CD4-positive, alpha-beta T cell (primary cell): ENCODE measurements at regions not wholly inside any gene's neighbourhood (a gene's known extent, or its start where the extent isn't known, plus 50 kb on each side); places are given as distances from the start of the nearest gene placed in this dataset.

Experiments used
- ATAC-seq: fragments of 200-7000 bp; cut with Tn5 transposase; one replicate; pipeline ENCODE4 v1.10.0; 2022; ENCODE audit warnings: mild to moderate bottlenecking; ENCODE audit not compliant: poor library complexity
- CTCF ChIA-PET: fragments of 350-600 bp; sonication (Branson Sonifier 250); formaldehyde crosslinking; loops from one replicate; lab custom pipeline; 2021; ENCODE audit warnings: antibody characterized with exemption, inconsistent platforms; lab: Charles Lee
- POLR2A ChIA-PET: fragments of 350-600 bp; sonication (Branson Sonifier 250); formaldehyde crosslinking; loops from one replicate; lab custom pipeline; 2021; ENCODE audit warnings: antibody characterized with exemption, inconsistent platforms; lab: Charles Lee
- DNase-seq, 14 experiments: peaks; one replicate each; pipeline ENCODE4 v3.0.0-alpha.2; 2013 to 2020; ENCODE audit warnings: mixed read lengths in 2 of 14
- H3K27ac ChIP-seq, 2 donors: one replicate each; pipeline versions ENCODE4 v1.5.1 to v1.7.0; 2013; ENCODE audit warnings: low read length in 2 of 2, low read depth in 1 of 2, mild to moderate bottlenecking in 1 of 2
- H3K27me3 ChIP-seq, 2 experiments: 1 replicate in 1 of 2; 2 replicates in 1 of 2; pipeline versions ENCODE4 v1.6.1 to v1.7.0; 2013; ENCODE audit warnings: low read length in 2 of 2, control low read depth in 1 of 2, mild to moderate bottlenecking in 1 of 2, moderate library complexity in 1 of 2; ENCODE audit not compliant: insufficient read depth in 2 of 2, control insufficient read depth in 1 of 2
- H3K36me3 ChIP-seq: one replicate; pipeline ENCODE4 v1.6.1; 2013; ENCODE audit warnings: low read length, control low read depth; ENCODE audit not compliant: insufficient read depth
- H3K4me1 ChIP-seq: one replicate; pipeline ENCODE4 v1.6.1; 2013; ENCODE audit warnings: low read length, control low read depth; ENCODE audit not compliant: insufficient read depth
- H3K4me3 ChIP-seq: one replicate; pipeline ENCODE4 v1.5.1; 2013; ENCODE audit warnings: mild to moderate bottlenecking, low read length, moderate library complexity
- H3K9me3 ChIP-seq, 2 experiments: 1 replicate in 1 of 2; 2 replicates in 1 of 2; pipeline versions ENCODE4 v1.6.1 to v1.7.0; 2013; ENCODE audit warnings: low read length in 2 of 2, mild to moderate bottlenecking in 2 of 2, control low read depth in 1 of 2, moderate library complexity in 1 of 2; ENCODE audit not compliant: control insufficient read depth in 1 of 2, insufficient read depth in 1 of 2
- H3K27ac Mint-ChIP-seq: one replicate; pipeline ENCODE4 v1.8.0; 2020; ENCODE audit warnings: mixed read lengths
- H3K27me3 Mint-ChIP-seq: one replicate; pipeline ENCODE4 v1.8.0; 2021; ENCODE audit warnings: mixed read lengths
- H3K36me3 Mint-ChIP-seq: one replicate; pipeline ENCODE4 v1.8.0; 2021; ENCODE audit warnings: low read depth, mixed read lengths
- H3K4me1 Mint-ChIP-seq: one replicate; pipeline ENCODE4 v1.8.0; 2021; ENCODE audit warnings: low read depth, mixed read lengths
- H3K4me3 Mint-ChIP-seq: one replicate; pipeline ENCODE4 v1.8.0; 2020; ENCODE audit warnings: mild to moderate bottlenecking, mixed read lengths
- H3K9me3 Mint-ChIP-seq: one replicate; pipeline ENCODE4 v1.8.0; 2020; ENCODE audit warnings: mixed read lengths
- CTCF ChIP-seq: fragments of 200-600 bp; IDR thresholded peaks from one replicate; pipeline ENCODE4 v1.8.0; 2022; ENCODE audit warnings: antibody characterized with exemption, mild to moderate bottlenecking
- intact Hi-C, 2 experiments: fragments of 100-400 bp; cut with DNase I in 1 of 2; cut with micrococcal nuclease in 1 of 2; formaldehyde crosslinking; loops; one replicate each; pipeline versions ENCODE4 v1.15.1 to v1.9.0; 2023 to 2025; cut with DNase I, micrococcal nuclease

DNA sequence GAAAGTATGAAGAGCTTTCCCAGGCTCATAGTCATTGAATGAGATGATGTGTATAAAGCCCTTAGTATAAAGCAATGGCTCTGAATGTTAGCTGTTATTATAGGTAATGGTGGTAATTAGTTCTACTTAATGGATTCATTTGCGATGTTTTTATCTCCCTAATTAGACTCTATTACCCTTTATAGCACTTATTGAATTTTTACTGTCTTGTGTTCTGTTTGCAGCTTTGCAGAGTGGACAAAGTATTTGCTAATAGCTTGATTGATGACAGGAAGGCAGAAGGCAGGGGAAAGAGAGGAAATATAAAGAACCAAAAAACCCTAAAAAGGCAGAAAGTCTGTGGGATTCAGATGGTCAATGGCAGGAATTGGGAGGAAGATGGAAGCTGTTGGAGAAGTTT is 524.4 kb upstream of the SPRY2 start:
- Mint-ChIP-seq H3K4me3 (no peak overlapping the region), H3K27me3 (no peaks in the 10 kb centered on the region), H3K4me1 (no peaks in the 10 kb centered on the region), H3K36me3 (no peaks in the 10 kb centered on the region), H3K27ac (no peak overlapping the region), H3K9me3 (no peaks in the 10 kb centered on the region)
- no peaks in the 10 kb centered on the region for H3K27me3 ChIP-seq
- H3K4me1 ChIP-seq, result no peaks in the 10 kb centered on the region
- ATAC-seq, result no peak
- no peak overlapping the region for H3K27ac ChIP-seq
- no peak for DNase-seq
- ChIA-PET CTCF (interaction anchor here (1.4 kb wide), 1 partner anchor 10 kb away, joined by 3 read pairs; no protein-coding TSS in a partner anchor), POLR2A (no interaction called here)
- H3K36me3 ChIP-seq, result no peaks in the 10 kb centered on the region
- peaks cover 0 to 9% of the 10 kb centered on the region in 2 experiments for H3K9me3 ChIP-seq
- no peak for TF ChIP-seq CTCF
- intact Hi-C loops, result no loop called here
- H3K4me3 ChIP-seq, result no peak overlapping the region

DNA sequence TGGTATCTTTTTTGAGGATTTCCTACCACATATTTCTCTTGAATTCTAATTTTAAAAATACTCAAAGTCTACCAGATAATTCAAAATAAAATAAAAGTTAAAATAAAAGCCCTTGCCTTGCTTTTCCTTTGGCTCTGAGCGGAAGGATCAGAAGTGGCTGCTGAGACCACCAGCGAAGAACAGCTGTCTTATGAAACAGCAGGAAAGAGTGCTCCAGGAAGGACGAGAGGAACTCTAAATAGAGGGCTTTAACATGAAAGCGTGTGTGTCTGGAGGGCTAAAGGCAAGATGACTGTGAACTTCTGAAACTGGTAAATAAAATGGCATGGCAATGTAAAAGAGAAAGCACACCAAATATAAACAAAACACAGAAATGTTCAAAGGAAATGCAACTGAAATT is 521.5 kb upstream of the SPRY2 start:
- Histone ChIP-seq H3K4me1 (no peaks in the 10 kb centered on the region), H3K9me3 (peaks cover 0 to 9% of the 10 kb centered on the region in 2 experiments), H3K36me3 (no peaks in the 10 kb centered on the region), H3K27ac (no peak overlapping the region), H3K27me3 (no peaks in the 10 kb centered on the region), H3K4me3 (no peak overlapping the region)
- ChIA-PET CTCF (no interaction called here), POLR2A (interaction anchor here (0.5 kb wide), 1 partner anchor 7 kb away, joined by 3 read pairs; no protein-coding TSS in a partner anchor)
- no peak for ATAC-seq
- Mint-ChIP-seq H3K27me3 (no peaks in the 10 kb centered on the region), H3K9me3 (no peaks in the 10 kb centered on the region), H3K4me3 (no peak overlapping the region), H3K4me1 (no peaks in the 10 kb centered on the region), H3K27ac (no peak overlapping the region), H3K36me3 (no peaks in the 10 kb centered on the region)
- intact Hi-C loops, result no loop called here
- DNase-seq, result no peak
- no peak for TF ChIP-seq CTCF

GRCh38 chr13:80860845-80861244 is 519.9 kb upstream of the SPRY2 start:
- Histone ChIP-seq H3K27ac (no peak overlapping the region), H3K9me3 (peaks cover 0 to 9% of the 10 kb centered on the region in 2 experiments), H3K4me3 (no peak overlapping the region), H3K36me3 (no peaks in the 10 kb centered on the region), H3K4me1 (no peaks in the 10 kb centered on the region), H3K27me3 (no peaks in the 10 kb centered on the region)
- no peak overlapping the region for H3K27ac Mint-ChIP-seq
- no peak for TF ChIP-seq CTCF
- H3K4me3 Mint-ChIP-seq, result no peak overlapping the region
- H3K9me3 Mint-ChIP-seq, result no peaks in the 10 kb centered on the region
- ATAC-seq (no peak), DNase-seq (no peak)
- ChIA-PET CTCF (no interaction called here), POLR2A (no interaction called here)
- intact Hi-C loops, result no loop called here
- H3K27me3 Mint-ChIP-seq, result no peaks in the 10 kb centered on the region
- no peaks in the 10 kb centered on the region for H3K36me3 Mint-ChIP-seq
- no peaks in the 10 kb centered on the region for H3K4me1 Mint-ChIP-seq
